ENCODE measurements at regions not wholly inside any gene's neighbourhood (a gene's known extent, or its start where the extent isn't known, plus 50 kb on each side); places are given as distances from the start of the nearest gene placed in this dataset.

DNA sequence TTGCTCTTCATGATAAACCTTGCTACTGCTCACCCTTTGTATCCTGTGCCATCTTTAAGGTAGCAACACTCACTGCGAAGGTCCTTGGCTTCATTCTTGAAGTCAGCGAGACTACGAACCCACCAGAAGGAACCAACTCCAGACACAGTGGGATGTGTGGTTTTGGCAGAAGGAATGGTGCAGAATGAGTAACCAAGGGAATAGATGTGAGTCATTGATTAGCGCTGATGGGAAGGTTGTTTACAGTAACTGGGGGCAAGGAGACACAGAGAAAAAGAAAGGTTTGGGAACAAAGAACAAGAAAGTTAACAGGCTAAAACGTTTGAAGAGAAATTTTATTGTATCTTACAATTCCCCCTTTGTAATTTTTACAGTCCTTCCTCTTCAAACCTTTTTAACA, 266.1 kb upstream of the AMELY start:
- Histone ChIP-seq H2AFZ (ENCODE audit: insufficient read depth, low read depth, low read length, poor library complexity, severe bottlenecking) (no peak overlapping the region), H3K27me3 (replicated peaks in 1 of 4; ENCODE audit: control extremely low read depth in 1 of 4, control insufficient read depth in 3 of 4, insufficient read depth in 4 of 4, low read length in 3 of 4) (no peaks in the 10 kb centered on the region), H3K9me3 (ENCODE audit: control extremely low read depth in 1 of 3, control insufficient read depth in 2 of 3, insufficient read depth in 1 of 3, low read length in 2 of 3) (no peaks in the 10 kb centered on the region), H4K20me1 (ENCODE audit: control insufficient read depth, insufficient read depth, low read length, poor library complexity, severe bottlenecking) (no peaks in the 10 kb centered on the region), H3K4me2 (replicated peaks; ENCODE audit: low read depth, low read length, poor library complexity, severe bottlenecking) (no peak overlapping the region), H3K4me1 (ENCODE audit: control insufficient read depth in 2 of 2, insufficient read depth in 2 of 2, low read length in 2 of 2) (no peaks in the 10 kb centered on the region), H3K27ac (ENCODE audit: low read length in 2 of 2) (no peak overlapping the region), H3K4me3 (ENCODE audit: control extremely low read depth in 1 of 5, extremely low read depth in 1 of 5, insufficient read depth in 1 of 5, low read depth in 2 of 5, low read length in 4 of 5) (no peak overlapping the region), H3K9ac (ENCODE audit: low read length) (no peak overlapping the region), H3K79me2 (ENCODE audit: control insufficient read depth, insufficient read depth, low read length) (no peaks in the 10 kb centered on the region), H3K36me3 (replicated peaks in 1 of 2; ENCODE audit: control extremely low read depth in 1 of 2, control insufficient read depth in 1 of 2, extremely low read depth in 1 of 2, insufficient read depth in 2 of 2, low read length in 1 of 2) (no peaks in the 10 kb centered on the region)
- ATAC-seq (ENCODE audit: low read depth) = no peak
- TF ChIP-seq EZH2 (IDR thresholded peaks at IDR 0.05; ENCODE audit: borderline replicate concordance, insufficient read depth, low read depth, low read length, poor library complexity, severe bottlenecking) (no peak), CTCF (IDR thresholded peaks at IDR 0.05) (no peak)
- no peaks in the 10 kb centered on the region for H3K9me3 Mint-ChIP-seq (ENCODE audit: insufficient read depth)
- H3K27me3 Mint-ChIP-seq = no peaks in the 10 kb centered on the region
- H3K4me1 Mint-ChIP-seq = no peaks in the 10 kb centered on the region
- WGBS (ENCODE audit: insufficient coverage) = 100% methylated on average over 1 of the region's 5 CpGs
- POLR2A ChIA-PET = no interaction called here
- intact Hi-C loops (cut with micrococcal nuclease) = no loop called here
- CTCF ChIA-PET = no interaction called here
- no peak overlapping the region for H3K27ac Mint-ChIP-seq
- H3K4me3 Mint-ChIP-seq = no peak overlapping the region
- DNase-seq = no peak

- CTCF ChIA-PET = no interaction called here
- Histone ChIP-seq H3K9ac (ENCODE audit: low read length) (no peak overlapping the region), H3K9me3 (ENCODE audit: control extremely low read depth in 1 of 3, control insufficient read depth in 2 of 3, insufficient read depth in 1 of 3, low read length in 2 of 3) (no peaks in the 10 kb centered on the region), H3K4me3 (ENCODE audit: control extremely low read depth in 1 of 5, extremely low read depth in 1 of 5, insufficient read depth in 1 of 5, low read depth in 2 of 5, low read length in 4 of 5) (no peak overlapping the region), H3K27ac (ENCODE audit: low read length in 2 of 2) (no peak overlapping the region), H3K4me2 (replicated peaks; ENCODE audit: low read depth, low read length, poor library complexity, severe bottlenecking) (no peak overlapping the region), H2AFZ (ENCODE audit: insufficient read depth, low read depth, low read length, poor library complexity, severe bottlenecking) (no peak overlapping the region), H3K27me3 (replicated peaks in 1 of 4; ENCODE audit: control extremely low read depth in 1 of 4, control insufficient read depth in 3 of 4, insufficient read depth in 4 of 4, low read length in 3 of 4) (no peaks in the 10 kb centered on the region), H3K36me3 (replicated peaks in 1 of 2; ENCODE audit: control extremely low read depth in 1 of 2, control insufficient read depth in 1 of 2, extremely low read depth in 1 of 2, insufficient read depth in 2 of 2, low read length in 1 of 2) (no peaks in the 10 kb centered on the region), H3K4me1 (ENCODE audit: control insufficient read depth in 2 of 2, insufficient read depth in 2 of 2, low read length in 2 of 2) (no peaks in the 10 kb centered on the region), H4K20me1 (ENCODE audit: control insufficient read depth, insufficient read depth, low read length, poor library complexity, severe bottlenecking) (no peaks in the 10 kb centered on the region), H3K79me2 (ENCODE audit: control insufficient read depth, insufficient read depth, low read length) (no peaks in the 10 kb centered on the region)
- no peak for DNase-seq
- no CpG with 5 or more reads among the region's 1 CpG for WGBS (ENCODE audit: insufficient coverage)
- no peak for TF ChIP-seq CTCF (IDR thresholded peaks at IDR 0.05)
- Mint-ChIP-seq H3K27ac (no peak overlapping the region), H3K4me1 (no peaks in the 10 kb centered on the region), H3K4me3 (no peak overlapping the region), H3K27me3 (no peaks in the 10 kb centered on the region), H3K9me3 (ENCODE audit: insufficient read depth) (no peaks in the 10 kb centered on the region)
- intact Hi-C loops (cut with micrococcal nuclease) = no loop called here
- no peak for ATAC-seq (ENCODE audit: low read depth)
- POLR2A ChIA-PET = no interaction called here
These were observed 257.9 kb upstream of the AMELY start for GRCh38 chrY:7169475-7169874.

All from B cell (primary cell).